GM23338 (cell line): ENCODE measurements at regions not wholly inside any gene's neighbourhood (a gene's known extent, or its start where the extent isn't known, plus 50 kb on each side); places are given as distances from the start of the nearest gene placed in this dataset.
"Not testable (repeated sequence)": the region's sequence is repeated elsewhere in the genome, so short reads cannot be mapped to it uniquely, and the experiment has no call there.

ENCODE experiments used
- ATAC-seq: fragments of 200-7000 bp; cut with Tn5 transposase; 3 replicates; pipeline ENCODE4 v1.9.1; 2020
- DNase-seq: peaks from one replicate; pipeline ENCODE4 v3.0.0-alpha.2; 2015; ENCODE audit warnings: low spot score
- H2AFZ ChIP-seq: fragments of 200-600 bp; sonication (generic); 2 replicates; pipeline ENCODE4 v1.8.0; 2016; ENCODE audit warnings: antibody characterized with exemption, mild to moderate bottlenecking, moderate library complexity
- H3F3A ChIP-seq: fragments of 200-600 bp; sonication (generic); replicated peaks from 2 replicates; pipeline ENCODE4 v1.8.0; 2017; ENCODE audit warnings: antibody characterized with exemption, mixed run types, low read depth
- H3K27ac ChIP-seq: fragments of 200-600 bp; sonication (generic); 2 replicates; pipeline ENCODE4 v1.6.1; 2016; ENCODE audit warnings: low read depth
- H3K27me3 ChIP-seq: fragments of 200-600 bp; sonication (generic); 2 replicates; pipeline ENCODE4 v1.8.0; 2016; ENCODE audit warnings: mild to moderate bottlenecking, mixed run types, moderate library complexity; ENCODE audit not compliant: insufficient read depth
- H3K36me3 ChIP-seq: fragments of 200-600 bp; sonication (generic); 2 replicates; pipeline ENCODE4 v1.8.0; 2016; ENCODE audit warnings: mild to moderate bottlenecking; ENCODE audit not compliant: insufficient read depth
- H3K4me1 ChIP-seq: fragments of 200-600 bp; sonication (generic); 2 replicates; pipeline ENCODE4 v1.8.0; 2016; ENCODE audit warnings: mild to moderate bottlenecking, moderate library complexity; ENCODE audit not compliant: insufficient read depth
- H3K4me2 ChIP-seq: fragments of 200-600 bp; sonication (generic); 2 replicates; pipeline ENCODE4 v1.7.1; 2017; ENCODE audit warnings: mixed run types
- H3K4me3 ChIP-seq: fragments of 200-600 bp; sonication (generic); 2 replicates; pipeline ENCODE4 v1.6.1; 2016; ENCODE audit warnings: mixed run types
- H3K79me2 ChIP-seq: fragments of 200-600 bp; sonication (generic); replicated peaks from 2 replicates; pipeline ENCODE4 v1.8.0; 2017; ENCODE audit warnings: mild to moderate bottlenecking; ENCODE audit not compliant: insufficient read depth
- H3K9me2 ChIP-seq: fragments of 200-600 bp; sonication (generic); 2 replicates; pipeline ENCODE4 v1.8.0; 2017; ENCODE audit not compliant: insufficient read depth
- H4K20me1 ChIP-seq: fragments of 200-600 bp; sonication (generic); replicated peaks from 2 replicates; pipeline ENCODE4 v1.8.0; 2017; ENCODE audit warnings: mild to moderate bottlenecking; ENCODE audit not compliant: insufficient read depth
- H3K27ac Mint-ChIP-seq: 2 replicates; pipeline ENCODE4 v1.8.0; 2020; ENCODE audit warnings: inconsistent platforms, mild to moderate bottlenecking, moderate library complexity, mixed read lengths
- H3K27me3 Mint-ChIP-seq: 3 replicates; pipeline ENCODE4 v1.8.0; 2022; ENCODE audit warnings: low read depth, mild to moderate bottlenecking, moderate library complexity, mixed read lengths, inconsistent platforms; ENCODE audit not compliant: insufficient read depth, poor library complexity
- H3K36me3 Mint-ChIP-seq: 3 replicates; pipeline ENCODE4 v1.8.0; 2021; ENCODE audit warnings: low read depth, mild to moderate bottlenecking, inconsistent platforms, moderate library complexity, mixed read lengths
- H3K4me1 Mint-ChIP-seq: 3 replicates; pipeline ENCODE4 v1.8.0; 2020; ENCODE audit warnings: mild to moderate bottlenecking, inconsistent platforms, mixed read lengths
- H3K4me3 Mint-ChIP-seq: 3 replicates; pipeline ENCODE4 v1.8.0; 2021; ENCODE audit warnings: moderate library complexity, mild to moderate bottlenecking, inconsistent platforms, mixed read lengths
- H3K9me3 Mint-ChIP-seq: 3 replicates; pipeline ENCODE4 v1.8.0; 2020; ENCODE audit warnings: moderate library complexity, mild to moderate bottlenecking, inconsistent platforms, mixed read lengths
- EZH2phosphoT487 ChIP-seq: fragments of 200-600 bp; sonication (generic); IDR thresholded peaks from one replicate; pipeline ENCODE4 v1.8.1; 2018; ENCODE audit warnings: antibody characterized with exemption; ENCODE audit not compliant: unreplicated experiment
- NANOG ChIP-seq: IDR thresholded peaks from 2 replicates; pipeline ENCODE4 v1.6.1; 2016; ENCODE audit warnings: antibody characterized with exemption, borderline replicate concordance
- POLR2AphosphoS5 ChIP-seq: IDR thresholded peaks from 2 replicates; pipeline ENCODE4 v1.6.1; 2016; ENCODE audit warnings: antibody characterized with exemption, low read depth
- STAT1 ChIP-seq: IDR thresholded peaks from one replicate; pipeline ENCODE4 v1.6.1; 2016; ENCODE audit warnings: antibody characterized with exemption; ENCODE audit not compliant: unreplicated experiment
- TF ChIP-seq, protein P1 (sequence below), 2 experiments: fragments of 200-600 bp in 1 of 2; sonication (generic) in 1 of 2; conservative IDR thresholded peaks; 2 replicates each; pipeline versions ENCODE4 v1.5.1 to v1.6.1; 2016 to 2017; ENCODE audit warnings: antibody characterized with exemption in 2 of 2, low read depth in 2 of 2, mild to moderate bottlenecking in 2 of 2, moderate library complexity in 1 of 2

DNA sequence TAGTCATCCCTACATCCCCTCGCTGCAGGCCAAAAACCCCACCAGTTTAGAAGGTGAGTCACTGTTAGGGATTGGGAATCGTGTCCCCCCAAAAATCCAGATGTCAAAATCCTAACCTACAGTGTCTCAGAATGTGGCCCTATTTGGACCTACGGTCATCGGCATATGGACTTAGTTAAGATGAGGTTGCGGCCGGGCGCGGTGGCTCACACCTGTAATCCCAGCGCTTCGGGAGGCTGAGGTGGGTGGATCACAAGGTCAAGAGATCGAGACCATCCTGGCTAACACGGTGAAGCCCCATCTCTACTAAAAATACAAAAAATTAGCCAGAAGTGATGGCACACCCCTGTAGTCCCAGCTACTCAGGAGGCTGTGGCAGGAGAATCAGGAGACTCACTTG lies 318.6 kb upstream of the KAZN start:
- not testable (repeated sequence) for H3K4me3 Mint-ChIP-seq, H2AFZ ChIP-seq, H3K36me3 ChIP-seq, H3K79me2 ChIP-seq, H3K36me3 Mint-ChIP-seq, H4K20me1 ChIP-seq, H3F3A ChIP-seq, H3K27ac ChIP-seq, H3K27ac Mint-ChIP-seq, H3K27me3 ChIP-seq, H3K4me3 ChIP-seq, H3K9me3 Mint-ChIP-seq, ATAC-seq, H3K4me2 ChIP-seq, H3K9me2 ChIP-seq, DNase-seq, H3K27me3 Mint-ChIP-seq
- peaks cover 10% of the 10 kb centered on the region; the same call in 1 of the 2 replicates for H3K4me1 ChIP-seq
- peaks cover 13% of the 10 kb centered on the region for H3K4me1 Mint-ChIP-seq

DNA sequence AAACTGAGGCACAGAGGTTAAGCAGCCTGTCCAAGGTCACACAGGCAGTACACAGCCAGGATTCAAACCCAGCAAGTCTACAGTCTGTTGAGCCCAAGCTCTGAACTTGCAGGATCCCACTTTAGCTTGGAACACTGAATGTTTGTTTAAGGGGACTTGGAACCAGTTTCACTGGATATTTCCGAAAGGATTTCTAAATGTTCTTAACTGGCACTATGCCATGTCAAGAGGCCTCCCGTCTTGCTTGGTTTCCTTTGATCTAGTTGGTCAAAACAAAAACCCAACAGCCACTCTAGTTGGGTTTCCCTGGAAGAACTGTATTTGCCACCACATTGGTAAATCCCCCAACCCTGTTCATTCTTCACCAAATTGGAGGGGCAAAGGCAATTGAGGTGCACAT lies 317.6 kb upstream of the KAZN start:
- Histone ChIP-seq H3K79me2 (no peaks in the 10 kb centered on the region), H2AFZ (no peak overlapping the region), H4K20me1 (no peaks in the 10 kb centered on the region), H3K4me1 (peaks cover 10% of the 10 kb centered on the region; the same call in 1 of the 2 replicates), H3K36me3 (no peaks in the 10 kb centered on the region), H3K4me3 (no peak overlapping the region), H3K4me2 (no peak overlapping the region), H3K9me2 (no peaks in the 10 kb centered on the region), H3K27me3 (no peaks in the 10 kb centered on the region), H3K27ac (no peak overlapping the region), H3F3A (no peaks in the 10 kb centered on the region)
- no peaks in the 10 kb centered on the region for H3K9me3 Mint-ChIP-seq
- no peaks in the 10 kb centered on the region for H3K27me3 Mint-ChIP-seq
- H3K27ac Mint-ChIP-seq = no peak overlapping the region
- H3K4me3 Mint-ChIP-seq = no peak overlapping the region
- no peak for TF ChIP-seq STAT1
- TF ChIP-seq EZH2phosphoT487 = no peak
- ATAC-seq (no peak), DNase-seq (no peak)
- peaks cover 13% of the 10 kb centered on the region for H3K4me1 Mint-ChIP-seq
- H3K36me3 Mint-ChIP-seq = no peaks in the 10 kb centered on the region; the same call in 2 of the 3 replicates

DNA sequence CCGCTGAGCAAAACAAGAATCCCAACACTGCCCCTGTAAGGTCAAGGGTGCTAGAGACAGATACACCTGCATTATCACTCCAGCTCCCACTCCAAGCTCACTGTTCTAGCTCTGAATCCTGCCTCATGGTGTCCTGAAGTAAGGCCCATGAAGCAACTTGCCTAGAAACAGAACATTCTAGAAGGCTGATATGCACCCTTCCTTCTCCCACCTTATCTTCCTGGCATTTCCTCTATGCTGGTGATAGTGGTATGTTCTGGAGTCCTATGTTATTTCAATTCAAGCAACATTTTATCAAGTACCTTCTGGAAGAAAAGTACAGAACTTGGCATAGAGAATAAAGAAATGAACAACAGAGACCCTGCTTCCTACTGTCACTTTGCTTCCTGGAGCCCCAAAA lies 317.1 kb upstream of the KAZN start:
- Histone ChIP-seq H3K27ac (no peak overlapping the region), H3K4me3 (no peak overlapping the region), H3K27me3 (no peaks in the 10 kb centered on the region), H3K9me2 (no peaks in the 10 kb centered on the region; the same call in 1 of the 2 replicates), H4K20me1 (no peaks in the 10 kb centered on the region), H3K36me3 (no peaks in the 10 kb centered on the region), H2AFZ (no peak overlapping the region), H3F3A (no peaks in the 10 kb centered on the region), H3K4me2 (no peak overlapping the region), H3K79me2 (no peaks in the 10 kb centered on the region), H3K4me1 (peaks cover 10% of the 10 kb centered on the region; the same call in 1 of the 2 replicates)
- H3K9me3 Mint-ChIP-seq = no peaks in the 10 kb centered on the region
- no peaks in the 10 kb centered on the region for H3K27me3 Mint-ChIP-seq
- H3K36me3 Mint-ChIP-seq = no peaks in the 10 kb centered on the region; the same call in 2 of the 3 replicates
- H3K4me1 Mint-ChIP-seq = peaks cover 13% of the 10 kb centered on the region
- TF ChIP-seq NANOG = no peak
- TF ChIP-seq, protein P1, sequence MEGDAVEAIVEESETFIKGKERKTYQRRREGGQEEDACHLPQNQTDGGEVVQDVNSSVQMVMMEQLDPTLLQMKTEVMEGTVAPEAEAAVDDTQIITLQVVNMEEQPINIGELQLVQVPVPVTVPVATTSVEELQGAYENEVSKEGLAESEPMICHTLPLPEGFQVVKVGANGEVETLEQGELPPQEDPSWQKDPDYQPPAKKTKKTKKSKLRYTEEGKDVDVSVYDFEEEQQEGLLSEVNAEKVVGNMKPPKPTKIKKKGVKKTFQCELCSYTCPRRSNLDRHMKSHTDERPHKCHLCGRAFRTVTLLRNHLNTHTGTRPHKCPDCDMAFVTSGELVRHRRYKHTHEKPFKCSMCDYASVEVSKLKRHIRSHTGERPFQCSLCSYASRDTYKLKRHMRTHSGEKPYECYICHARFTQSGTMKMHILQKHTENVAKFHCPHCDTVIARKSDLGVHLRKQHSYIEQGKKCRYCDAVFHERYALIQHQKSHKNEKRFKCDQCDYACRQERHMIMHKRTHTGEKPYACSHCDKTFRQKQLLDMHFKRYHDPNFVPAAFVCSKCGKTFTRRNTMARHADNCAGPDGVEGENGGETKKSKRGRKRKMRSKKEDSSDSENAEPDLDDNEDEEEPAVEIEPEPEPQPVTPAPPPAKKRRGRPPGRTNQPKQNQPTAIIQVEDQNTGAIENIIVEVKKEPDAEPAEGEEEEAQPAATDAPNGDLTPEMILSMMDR (conservative IDR thresholded peaks at IDR 0.05; ENCODE audit: low read depth in 2 of 2) = no peak
- TF ChIP-seq POLR2AphosphoS5 = no peak
- H3K27ac Mint-ChIP-seq = no peak overlapping the region
- H3K4me3 Mint-ChIP-seq = no peak overlapping the region
- ATAC-seq (no peak), DNase-seq (no peak)
